Stimulated activated CD8-positive, alpha-beta memory T cell treated with anti-CD3 and anti-CD28 coated beads, Interleukin-4, amount 100 ng/mL, for 1 hour (primary cell): ENCODE measurements at regions not wholly inside any gene's neighbourhood (a gene's known extent, or its start where the extent isn't known, plus 50 kb on each side); places are given as distances from the start of the nearest gene placed in this dataset.
"Not testable (repeated sequence)": the region's sequence is repeated elsewhere in the genome, so short reads cannot be mapped to it uniquely, and the experiment has no call there.

ENCODE experiments used
- DNase-seq, 2 donors: peaks; one replicate each; pipeline ENCODE4 v3.0.0-alpha.2; 2020; ENCODE audit warnings: low read depth in 2 of 2, low spot score in 1 of 2

- DNase-seq = no peak
Observed at GRCh38 chr7:69190763-69191162, 407.5 kb upstream of the AUTS2 start.

- DNase-seq = no peak
Observed at GRCh38 chr7:69192134-69192533, 406.1 kb upstream of the AUTS2 start.

- DNase-seq = no peak
Observed at GRCh38 chr7:69193061-69193460, 405.2 kb upstream of the AUTS2 start.

GRCh38 chr7:69196593-69196992, 401.7 kb upstream of the AUTS2 start:
- DNase-seq = no peak

- DNase-seq = no peak
Observed at GRCh38 chr7:69198250-69198649, 400.0 kb upstream of the AUTS2 start.

GRCh38 chr7:69199041-69199440, 399.2 kb upstream of the AUTS2 start:
- DNase-seq = no peak

GRCh38 chr7:69199661-69200060, 398.6 kb upstream of the AUTS2 start:
- DNase-seq = no peak

GRCh38 chr7:69203871-69204270, 394.4 kb upstream of the AUTS2 start:
- no peak for DNase-seq

GRCh38 chr7:69204943-69205342, 393.3 kb upstream of the AUTS2 start:
- no peak for DNase-seq

- DNase-seq = no peak
Observed at GRCh38 chr7:69205581-69205980, 392.7 kb upstream of the AUTS2 start.

GRCh38 chr7:69208276-69208675, 390.0 kb upstream of the AUTS2 start:
- no peak for DNase-seq

GRCh38 chr7:69208848-69209247, 389.4 kb upstream of the AUTS2 start:
- no peak for DNase-seq

- no peak for DNase-seq
Observed at GRCh38 chr7:69211336-69211735, 386.9 kb upstream of the AUTS2 start.

GRCh38 chr7:69211739-69212138, 386.5 kb upstream of the AUTS2 start:
- no peak for DNase-seq

GRCh38 chr7:69213878-69214277, 384.4 kb upstream of the AUTS2 start:
- DNase-seq = no peak

GRCh38 chr7:69215516-69215915, 382.8 kb upstream of the AUTS2 start:
- DNase-seq = not testable (repeated sequence)

- no peak for DNase-seq
Observed at GRCh38 chr7:69217516-69218350, 380.5 kb upstream of the AUTS2 start.

GRCh38 chr7:69218576-69218975, 379.7 kb upstream of the AUTS2 start:
- no peak for DNase-seq

- no peak for DNase-seq
Observed at GRCh38 chr7:69219381-69219780, 378.9 kb upstream of the AUTS2 start.

- no peak for DNase-seq
Observed at GRCh38 chr7:69225259-69225943, 372.9 kb upstream of the AUTS2 start.

- no peak for DNase-seq
Observed at GRCh38 chr7:69228212-69228811, 370.0 kb upstream of the AUTS2 start.
